ENCODE measurements at regions not wholly inside any gene's neighbourhood (a gene's known extent, or its start where the extent isn't known, plus 50 kb on each side); places are given as distances from the start of the nearest gene placed in this dataset.
"Not testable (repeated sequence)": the region's sequence is repeated elsewhere in the genome, so short reads cannot be mapped to it uniquely, and the experiment has no call there.

GRCh38 chr2:45105050-45105582, 95.9 kb upstream of the SIX2 start:
- H3K27ac Mint-ChIP-seq, result no peak overlapping the region
- no peak overlapping the region for H3K4me3 Mint-ChIP-seq
- no peaks in the 10 kb centered on the region for H3K36me3 Mint-ChIP-seq
- no peaks in the 10 kb centered on the region for H3K9me3 Mint-ChIP-seq
- H3K4me1 Mint-ChIP-seq (ENCODE audit: low read depth), result no peaks in the 10 kb centered on the region
- intact Hi-C loops (cut with micrococcal nuclease), result no loop called here
- no peak for DNase-seq
- H3K27me3 Mint-ChIP-seq, result peaks cover 12% of the 10 kb centered on the region
- ChIA-PET POLR2A (no interaction called here), CTCF (interaction anchor here (0.6 kb wide), 1 partner anchor 123 kb away, joined by 3 read pairs; no protein-coding TSS in a partner anchor)

- DNase-seq, result no peak
- H3K9me3 Mint-ChIP-seq, result no peaks in the 10 kb centered on the region
- intact Hi-C loops (cut with micrococcal nuclease), result no loop called here
- H3K36me3 Mint-ChIP-seq, result no peaks in the 10 kb centered on the region
- POLR2A ChIA-PET, result no interaction called here
- peaks cover 12% of the 10 kb centered on the region for H3K27me3 Mint-ChIP-seq
- no peak overlapping the region for H3K27ac Mint-ChIP-seq
- H3K4me3 Mint-ChIP-seq, result no peak overlapping the region
- no peaks in the 10 kb centered on the region for H3K4me1 Mint-ChIP-seq (ENCODE audit: low read depth)
- CTCF ChIA-PET, result interaction anchor here (0.6 kb wide), 1 partner anchor 122 kb away, joined by 3 read pairs; no protein-coding TSS in a partner anchor
These were observed 95.2 kb upstream of the SIX2 start for GRCh38 chr2:45104429-45104828.

- H3K4me1 Mint-ChIP-seq (ENCODE audit: low read depth), result no peaks in the 10 kb centered on the region
- no peaks in the 10 kb centered on the region for H3K36me3 Mint-ChIP-seq
- H3K9me3 Mint-ChIP-seq, result no peaks in the 10 kb centered on the region
- intact Hi-C loops (cut with micrococcal nuclease), result no loop called here
- POLR2A ChIA-PET, result no interaction called here
- H3K27me3 Mint-ChIP-seq, result peaks cover 12% of the 10 kb centered on the region
- no peak overlapping the region for H3K4me3 Mint-ChIP-seq
- no peak for DNase-seq
- H3K27ac Mint-ChIP-seq, result no peak overlapping the region
- CTCF ChIA-PET, result no interaction called here
These were observed 94.4 kb upstream of the SIX2 start for GRCh38 chr2:45103351-45104345.

- H3K9me3 Mint-ChIP-seq, result no peaks in the 10 kb centered on the region
- intact Hi-C loops (cut with micrococcal nuclease), result no loop called here
- no peak for DNase-seq
- peaks cover 12% of the 10 kb centered on the region for H3K27me3 Mint-ChIP-seq
- no peak overlapping the region for H3K4me3 Mint-ChIP-seq
- CTCF ChIA-PET, result no interaction called here
- no peak overlapping the region for H3K27ac Mint-ChIP-seq
- no peaks in the 10 kb centered on the region for H3K36me3 Mint-ChIP-seq
- H3K4me1 Mint-ChIP-seq (ENCODE audit: low read depth), result no peaks in the 10 kb centered on the region
- POLR2A ChIA-PET, result no interaction called here
These were observed 93.4 kb upstream of the SIX2 start for GRCh38 chr2:45102579-45103117.

- H3K27ac Mint-ChIP-seq, result no peak overlapping the region
- no peaks in the 10 kb centered on the region for H3K36me3 Mint-ChIP-seq
These were observed 92.9 kb upstream of the SIX2 start for GRCh38 chr2:45102141-45102540.

GRCh38 chr2:45096996-45097395, 87.7 kb upstream of the SIX2 start:
- CTCF ChIA-PET, result interaction anchor here (1.3 kb wide), 1 partner anchor 10 kb away, joined by 3 read pairs; no protein-coding TSS in a partner anchor
- Mint-ChIP-seq H3K4me3 (no peak overlapping the region), H3K36me3 (no peaks in the 10 kb centered on the region), H3K4me1 (ENCODE audit: low read depth) (no peaks in the 10 kb centered on the region), H3K9me3 (no peaks in the 10 kb centered on the region), H3K27me3 (peaks cover 5% of the 10 kb centered on the region), H3K27ac (no peak overlapping the region)
- POLR2A ChIA-PET, result no interaction called here
- DNase-seq, result no peak
- intact Hi-C loops (cut with micrococcal nuclease), result no loop called here

More at GRCh38 chr2:45102141-45102540, 92.9 kb upstream of the SIX2 start:
- Mint-ChIP-seq H3K4me1 (ENCODE audit: low read depth) (no peaks in the 10 kb centered on the region), H3K9me3 (no peaks in the 10 kb centered on the region), H3K4me3 (no peak overlapping the region), H3K27me3 (peaks cover 12% of the 10 kb centered on the region)
- ChIA-PET POLR2A (no interaction called here), CTCF (no interaction called here)
- intact Hi-C loops (cut with micrococcal nuclease), result no loop called here
- DNase-seq, result no peak

- H3K4me3 Mint-ChIP-seq; DNase-seq; H3K36me3 Mint-ChIP-seq; POLR2A ChIA-PET; CTCF ChIA-PET; intact Hi-C loops (cut with micrococcal nuclease); H3K27me3 Mint-ChIP-seq; H3K9me3 Mint-ChIP-seq; H3K27ac Mint-ChIP-seq; H3K4me1 Mint-ChIP-seq (ENCODE audit: low read depth): not testable (repeated sequence)
These were observed 86.8 kb upstream of the SIX2 start for GRCh38 chr2:45096038-45096437.

GRCh38 chr2:45093663-45094062, 84.4 kb upstream of the SIX2 start:
- no peak overlapping the region for H3K4me3 Mint-ChIP-seq
- peaks cover 6% of the 10 kb centered on the region for H3K27me3 Mint-ChIP-seq
- H3K27ac Mint-ChIP-seq, result no peak overlapping the region
- peaks cover 2% of the 10 kb centered on the region for H3K9me3 Mint-ChIP-seq
- intact Hi-C loops (cut with micrococcal nuclease), result no loop called here
- POLR2A ChIA-PET, result no interaction called here
- no peak for DNase-seq
- H3K36me3 Mint-ChIP-seq, result no peaks in the 10 kb centered on the region
- H3K4me1 Mint-ChIP-seq (ENCODE audit: low read depth), result no peaks in the 10 kb centered on the region
- CTCF ChIA-PET, result no interaction called here

- Mint-ChIP-seq H3K27ac (no peak overlapping the region), H3K36me3 (no peaks in the 10 kb centered on the region), H3K4me1 (ENCODE audit: low read depth) (no peaks in the 10 kb centered on the region), H3K9me3 (peaks cover 2% of the 10 kb centered on the region), H3K27me3 (peaks cover 6% of the 10 kb centered on the region), H3K4me3 (no peak overlapping the region)
- intact Hi-C loops (cut with micrococcal nuclease), result no loop called here
- CTCF ChIA-PET, result no interaction called here
- no peak for DNase-seq
- POLR2A ChIA-PET, result no interaction called here
These were observed 83.9 kb upstream of the SIX2 start for GRCh38 chr2:45093181-45093580.

GRCh38 chr2:45089554-45090261, 80.5 kb upstream of the SIX2 start:
- no peak overlapping the region for H3K27ac Mint-ChIP-seq
- peaks cover 5% of the 10 kb centered on the region for H3K9me3 Mint-ChIP-seq
- ChIA-PET CTCF (no interaction called here), POLR2A (no interaction called here)
- H3K4me3 Mint-ChIP-seq, result no peak overlapping the region
- no peaks in the 10 kb centered on the region for H3K36me3 Mint-ChIP-seq
- DNase-seq, result no peak
- intact Hi-C loops (cut with micrococcal nuclease), result no loop called here
- no peaks in the 10 kb centered on the region for H3K4me1 Mint-ChIP-seq (ENCODE audit: low read depth)
- peaks cover 6% of the 10 kb centered on the region for H3K27me3 Mint-ChIP-seq

- Mint-ChIP-seq H3K4me1 (ENCODE audit: low read depth) (no peaks in the 10 kb centered on the region), H3K4me3 (no peak overlapping the region), H3K9me3 (peaks cover 3% of the 10 kb centered on the region), H3K27ac (no peak overlapping the region), H3K36me3 (no peaks in the 10 kb centered on the region), H3K27me3 (peaks cover 2% of the 10 kb centered on the region)
- intact Hi-C loops (cut with micrococcal nuclease), result no loop called here
- DNase-seq, result no peak
- CTCF ChIA-PET, result no interaction called here
- POLR2A ChIA-PET, result no interaction called here
These were observed 76.2 kb upstream of the SIX2 start for GRCh38 chr2:45085487-45085886.

- Mint-ChIP-seq H3K4me1 (ENCODE audit: low read depth) (no peaks in the 10 kb centered on the region), H3K36me3 (no peaks in the 10 kb centered on the region), H3K9me3 (peaks cover 3% of the 10 kb centered on the region), H3K27me3 (peaks cover 2% of the 10 kb centered on the region), H3K4me3 (no peak overlapping the region), H3K27ac (no peak overlapping the region)
- intact Hi-C loops (cut with micrococcal nuclease), result no loop called here
- CTCF ChIA-PET, result no interaction called here
- POLR2A ChIA-PET, result no interaction called here
- DNase-seq, result no peak
These were observed 75.2 kb upstream of the SIX2 start for GRCh38 chr2:45084361-45085020.

All from activated CD4-positive, alpha-beta memory T cell treated with anti-CD3 and anti-CD28 coated beads for 36 hours (primary cell).